ENCODE measurements at regions not wholly inside any gene's neighbourhood (a gene's known extent, or its start where the extent isn't known, plus 50 kb on each side); places are given as distances from the start of the nearest gene placed in this dataset.

- FAIRE-seq: no peak
These were observed 598.8 kb upstream of the CDH4 start for GRCh38 chr20:60653111-60653845.

- FAIRE-seq: no peak
These were observed 593.4 kb upstream of the CDH4 start for GRCh38 chr20:60658681-60659080.

- FAIRE-seq: no peak
These were observed 592.8 kb upstream of the CDH4 start for GRCh38 chr20:60659240-60659639.

- no peak for FAIRE-seq
These were observed 589.8 kb upstream of the CDH4 start for GRCh38 chr20:60662307-60662706.

- no peak for FAIRE-seq
These were observed 588.0 kb upstream of the CDH4 start for GRCh38 chr20:60664106-60664505.

- FAIRE-seq: no peak
These were observed 584.4 kb upstream of the CDH4 start for GRCh38 chr20:60667641-60668040.

GRCh38 chr20:60669211-60669610, 582.9 kb upstream of the CDH4 start:
- no peak for FAIRE-seq

GRCh38 chr20:60676011-60676410, 576.0 kb upstream of the CDH4 start:
- no peak for FAIRE-seq

GRCh38 chr20:60677819-60678218, 574.2 kb upstream of the CDH4 start:
- no peak for FAIRE-seq

GRCh38 chr20:60680554-60680953, 571.5 kb upstream of the CDH4 start:
- FAIRE-seq: no peak

- FAIRE-seq: no peak
These were observed 564.8 kb upstream of the CDH4 start for GRCh38 chr20:60687213-60687612.

- no peak for FAIRE-seq
These were observed 561.3 kb upstream of the CDH4 start for GRCh38 chr20:60690771-60691170.

GRCh38 chr20:60691966-60692615, 560.0 kb upstream of the CDH4 start:
- no peak for FAIRE-seq

- FAIRE-seq: no peak
These were observed 558.4 kb upstream of the CDH4 start for GRCh38 chr20:60693496-60694133.

GRCh38 chr20:60694763-60695162, 557.3 kb upstream of the CDH4 start:
- no peak for FAIRE-seq

GRCh38 chr20:60695226-60696000, 556.6 kb upstream of the CDH4 start:
- no peak for FAIRE-seq

- FAIRE-seq: no peak
These were observed 554.8 kb upstream of the CDH4 start for GRCh38 chr20:60697252-60697651.

GRCh38 chr20:60700728-60701127, 551.3 kb upstream of the CDH4 start:
- FAIRE-seq: no peak

- FAIRE-seq: no peak
These were observed 547.9 kb upstream of the CDH4 start for GRCh38 chr20:60704147-60704546.

- no peak for FAIRE-seq
These were observed 538.7 kb upstream of the CDH4 start for GRCh38 chr20:60713396-60713795.

- no peak for FAIRE-seq
These were observed 536.9 kb upstream of the CDH4 start for GRCh38 chr20:60715172-60715571.

GRCh38 chr20:60718743-60719480, 533.1 kb upstream of the CDH4 start:
- no peak for FAIRE-seq

Measured in G401.6 (cell line).